HEK293T (cell line): ENCODE measurements at regions not wholly inside any gene's neighbourhood (a gene's known extent, or its start where the extent isn't known, plus 50 kb on each side); places are given as distances from the start of the nearest gene placed in this dataset.

ENCODE experiments used
- BHLHE40 ChIP-seq: fragments of 450-650 bp; IDR thresholded peaks from 2 replicates; pipeline ENCODE4 v1.6.1; 2016; ENCODE audit warnings: mild to moderate bottlenecking, moderate library complexity, borderline replicate concordance
- FOXM1 ChIP-seq: fragments of 450-650 bp; IDR thresholded peaks from 2 replicates; pipeline ENCODE4 v1.6.1; 2017; ENCODE audit warnings: mild to moderate bottlenecking, borderline replicate concordance
- L3MBTL2 ChIP-seq: fragments of 450-650 bp; conservative IDR thresholded peaks from 2 replicates; pipeline ENCODE4 v1.6.1; 2016; ENCODE audit warnings: mild to moderate bottlenecking
- NFRKB ChIP-seq: fragments of 450-650 bp; IDR thresholded peaks from 2 replicates; pipeline ENCODE4 v1.6.1; 2016; ENCODE audit warnings: mild to moderate bottlenecking, moderate library complexity
- SP1 ChIP-seq: fragments of 450-650 bp; IDR thresholded peaks from 2 replicates; pipeline ENCODE4 v1.6.1; 2017
- SUZ12 ChIP-seq: fragments of 450-650 bp; IDR thresholded peaks from 2 replicates; pipeline ENCODE4 v1.6.1; 2016; ENCODE audit warnings: mild to moderate bottlenecking
- TARDBP ChIP-seq: fragments of 450-650 bp; IDR thresholded peaks from 2 replicates; pipeline ENCODE4 v1.6.1; 2016
- TF ChIP-seq, protein P1 (sequence below): fragments of 450-650 bp; IDR thresholded peaks from 2 replicates; pipeline ENCODE4 v1.6.1; 2016

DNA sequence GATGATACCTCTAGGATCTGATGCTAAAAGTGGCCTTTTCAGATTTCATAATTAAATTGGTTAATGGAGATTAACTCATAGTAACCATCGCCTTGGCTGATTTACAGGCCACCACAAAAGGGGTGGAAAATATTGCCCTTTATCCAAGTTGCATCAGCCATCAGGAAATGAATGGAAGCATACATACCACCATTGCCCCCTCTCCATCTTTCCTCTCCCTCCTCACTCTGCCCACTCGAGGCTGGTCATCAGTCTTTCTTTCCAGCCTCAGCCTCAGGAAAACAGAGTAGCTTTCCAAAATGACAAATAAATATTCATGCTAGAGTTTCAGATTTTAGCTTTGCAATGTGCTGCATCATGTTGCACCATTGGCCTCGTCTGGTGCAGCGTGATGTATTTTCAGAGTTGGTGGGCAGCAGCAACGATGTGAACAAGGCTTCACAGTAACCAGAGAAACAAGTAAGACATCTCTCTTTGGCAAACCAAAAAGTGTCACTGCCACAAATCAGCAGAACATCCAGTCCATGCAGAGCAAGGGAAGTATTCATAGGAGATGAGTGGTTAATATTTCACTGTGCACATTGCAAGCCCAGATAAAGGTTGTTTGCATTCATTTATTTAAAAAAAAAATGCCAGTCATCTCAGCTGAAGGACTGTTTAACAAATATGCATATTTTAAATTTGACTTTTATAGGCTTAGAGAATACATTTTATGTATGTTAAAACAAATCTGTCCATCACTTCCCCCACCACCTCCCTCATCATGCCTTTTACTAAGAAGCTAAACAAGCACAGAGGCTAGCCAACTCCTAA lies 136.7 kb upstream of the FAT3 start:
- TF ChIP-seq BHLHE40 (no peak), SUZ12 (no peak), NFRKB (no peak), L3MBTL2 (no peak), SP1 (no peak), TARDBP (no peak), FOXM1 (no peak)
- TF ChIP-seq, protein P1, sequence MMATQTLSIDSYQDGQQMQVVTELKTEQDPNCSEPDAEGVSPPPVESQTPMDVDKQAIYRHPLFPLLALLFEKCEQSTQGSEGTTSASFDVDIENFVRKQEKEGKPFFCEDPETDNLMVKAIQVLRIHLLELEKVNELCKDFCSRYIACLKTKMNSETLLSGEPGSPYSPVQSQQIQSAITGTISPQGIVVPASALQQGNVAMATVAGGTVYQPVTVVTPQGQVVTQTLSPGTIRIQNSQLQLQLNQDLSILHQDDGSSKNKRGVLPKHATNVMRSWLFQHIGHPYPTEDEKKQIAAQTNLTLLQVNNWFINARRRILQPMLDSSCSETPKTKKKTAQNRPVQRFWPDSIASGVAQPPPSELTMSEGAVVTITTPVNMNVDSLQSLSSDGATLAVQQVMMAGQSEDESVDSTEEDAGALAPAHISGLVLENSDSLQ = no peak
